Medulla oblongata (tissue), 1 donor: ENCODE measurements at regions not wholly inside any gene's neighbourhood (a gene's known extent, or its start where the extent isn't known, plus 50 kb on each side); places are given as distances from the start of the nearest gene placed in this dataset.
"Not testable (repeated sequence)": the region's sequence is repeated elsewhere in the genome, so short reads cannot be mapped to it uniquely, and the experiment has no call there.

Experiments
- DNase-seq: peaks from one replicate; pipeline ENCODE4 v3.0.0-alpha.2; 2015; ENCODE audit errors: extremely low spot score

GRCh38 chr18:10119991-10120390 is 206.2 kb downstream of the VAPA start:
- no peak for DNase-seq

GRCh38 chr18:10120622-10121021 is 206.8 kb downstream of the VAPA start:
- no peak for DNase-seq

GRCh38 chr18:10121028-10121427 is 207.2 kb downstream of the VAPA start:
- DNase-seq: no peak

GRCh38 chr18:10121786-10122515 is 208.1 kb downstream of the VAPA start:
- no peak for DNase-seq

- DNase-seq: no peak
These were observed 209.5 kb downstream of the VAPA start for GRCh38 chr18:10122988-10123950.

- no peak for DNase-seq
These were observed 210.3 kb downstream of the VAPA start for GRCh38 chr18:10124071-10124470.

GRCh38 chr18:10124557-10124956 is 210.7 kb downstream of the VAPA start:
- no peak for DNase-seq

- no peak for DNase-seq
These were observed 211.2 kb downstream of the VAPA start for GRCh38 chr18:10124967-10125366.

GRCh38 chr18:10127729-10128128 is 213.9 kb downstream of the VAPA start:
- DNase-seq: no peak

- no peak for DNase-seq
These were observed 215.2 kb downstream of the VAPA start for GRCh38 chr18:10128921-10129501.

- DNase-seq: no peak
These were observed 216.8 kb downstream of the VAPA start for GRCh38 chr18:10130606-10131005.

- no peak for DNase-seq
These were observed 217.3 kb downstream of the VAPA start for GRCh38 chr18:10131081-10131459.

- DNase-seq: peak; percentile 36
These were observed 217.9 kb downstream of the VAPA start for GRCh38 chr18:10131460-10132395.

GRCh38 chr18:10133516-10133915 is 219.7 kb downstream of the VAPA start:
- DNase-seq: no peak

GRCh38 chr18:10134204-10134603 is 220.4 kb downstream of the VAPA start:
- no peak for DNase-seq

- not testable (repeated sequence) for DNase-seq
These were observed 220.9 kb downstream of the VAPA start for GRCh38 chr18:10134749-10135148.

GRCh38 chr18:10135302-10135926 is 221.6 kb downstream of the VAPA start:
- no peak for DNase-seq

GRCh38 chr18:10138719-10139118 is 224.9 kb downstream of the VAPA start:
- DNase-seq: no peak

GRCh38 chr18:10139783-10140410 is 226.1 kb downstream of the VAPA start:
- no peak for DNase-seq
